Glomerular visceral epithelial cell (primary cell): ENCODE measurements at regions not wholly inside any gene's neighbourhood (a gene's known extent, or its start where the extent isn't known, plus 50 kb on each side); places are given as distances from the start of the nearest gene placed in this dataset.

Experiments
- DNase-seq: peaks from one replicate; pipeline ENCODE4 v3.0.0-alpha.2; 2016; ENCODE audit errors: extremely low spot score

GRCh38 chr21:20519076-20519475 lies 479.1 kb upstream of the NCAM2 start:
- no peak for DNase-seq

GRCh38 chr21:20522611-20523010 lies 475.6 kb upstream of the NCAM2 start:
- no peak for DNase-seq

- no peak for DNase-seq
Measured at GRCh38 chr21:20523191-20523590, 475.0 kb upstream of the NCAM2 start.

GRCh38 chr21:20527731-20528460 lies 470.3 kb upstream of the NCAM2 start:
- no peak for DNase-seq

GRCh38 chr21:20537130-20537529 lies 461.1 kb upstream of the NCAM2 start:
- DNase-seq, result no peak

GRCh38 chr21:20538039-20538658 lies 460.1 kb upstream of the NCAM2 start:
- DNase-seq, result no peak

GRCh38 chr21:20545454-20545853 lies 452.8 kb upstream of the NCAM2 start:
- DNase-seq, result no peak

- no peak for DNase-seq
Measured at GRCh38 chr21:20551939-20552338, 446.3 kb upstream of the NCAM2 start.

- no peak for DNase-seq
Measured at GRCh38 chr21:20554785-20555184, 443.4 kb upstream of the NCAM2 start.

GRCh38 chr21:20570824-20571232 lies 427.4 kb upstream of the NCAM2 start:
- no peak for DNase-seq

GRCh38 chr21:20572582-20572981 lies 425.6 kb upstream of the NCAM2 start:
- no peak for DNase-seq

GRCh38 chr21:20581361-20581760 lies 416.8 kb upstream of the NCAM2 start:
- DNase-seq, result no peak

GRCh38 chr21:20591284-20591683 lies 406.9 kb upstream of the NCAM2 start:
- no peak for DNase-seq

- no peak for DNase-seq
Measured at GRCh38 chr21:20592463-20592862, 405.7 kb upstream of the NCAM2 start.

GRCh38 chr21:20603236-20603635 lies 395.0 kb upstream of the NCAM2 start:
- no peak for DNase-seq

- no peak for DNase-seq
Measured at GRCh38 chr21:20611008-20611407, 387.2 kb upstream of the NCAM2 start.

GRCh38 chr21:20613654-20614053 lies 384.6 kb upstream of the NCAM2 start:
- no peak for DNase-seq

- DNase-seq, result no peak
Measured at GRCh38 chr21:20617130-20617529, 381.1 kb upstream of the NCAM2 start.

- no peak for DNase-seq
Measured at GRCh38 chr21:20618878-20619277, 379.3 kb upstream of the NCAM2 start.

- no peak for DNase-seq
Measured at GRCh38 chr21:20627594-20627993, 370.6 kb upstream of the NCAM2 start.

- DNase-seq, result no peak
Measured at GRCh38 chr21:20631633-20632032, 366.6 kb upstream of the NCAM2 start.

GRCh38 chr21:20639026-20639425 lies 359.2 kb upstream of the NCAM2 start:
- peak; percentile 1 for DNase-seq

GRCh38 chr21:20641241-20641640 lies 357.0 kb upstream of the NCAM2 start:
- DNase-seq, result no peak

- DNase-seq, result no peak
Measured at GRCh38 chr21:20642681-20643080, 355.5 kb upstream of the NCAM2 start.
